Mesenchymal stem cell (in vitro differentiated cells and primary cell): ENCODE measurements at regions not wholly inside any gene's neighbourhood (a gene's known extent, or its start where the extent isn't known, plus 50 kb on each side); places are given as distances from the start of the nearest gene placed in this dataset.

Source experiments
- DNase-seq: peaks from one replicate; pipeline ENCODE4 v3.0.0-alpha.2; 2013
- H2AFZ ChIP-seq: one replicate; pipeline ENCODE4 v1.6.1; 2013; ENCODE audit warnings: low read depth, mild to moderate bottlenecking, control low read depth, inconsistent platforms, low read length, moderate library complexity
- H2AK5ac ChIP-seq: 2 replicates; pipeline ENCODE4 v1.6.1; 2013; ENCODE audit warnings: low read length, moderate library complexity, mild to moderate bottlenecking, inconsistent platforms; ENCODE audit not compliant: severe bottlenecking
- H2BK120ac ChIP-seq: one replicate; pipeline ENCODE4 v1.6.1; 2013; ENCODE audit warnings: low read depth, mild to moderate bottlenecking, inconsistent platforms, low read length, moderate library complexity
- H2BK12ac ChIP-seq, 2 experiments: one replicate each; pipeline ENCODE4 v1.6.1; 2013; ENCODE audit warnings: inconsistent platforms in 2 of 2, low read length in 2 of 2, mild to moderate bottlenecking in 2 of 2, moderate library complexity in 2 of 2, control low read depth in 1 of 2
- H2BK15ac ChIP-seq: one replicate; pipeline ENCODE4 v1.6.1; 2013; ENCODE audit warnings: mild to moderate bottlenecking, low read depth, inconsistent platforms; ENCODE audit not compliant: poor library complexity, severe bottlenecking
- H2BK5ac ChIP-seq: 2 replicates; pipeline ENCODE4 v1.6.1; 2013; ENCODE audit warnings: low read depth, mild to moderate bottlenecking, low read length, control low read depth, inconsistent platforms; ENCODE audit not compliant: poor library complexity, severe bottlenecking
- H3K14ac ChIP-seq, 2 experiments: one replicate each; pipeline ENCODE4 v1.6.1; 2013; ENCODE audit warnings: inconsistent platforms in 2 of 2, low read length in 2 of 2, control low read depth in 1 of 2, mild to moderate bottlenecking in 1 of 2, moderate library complexity in 1 of 2
- H3K18ac ChIP-seq, 2 experiments: one replicate each; pipeline ENCODE4 v1.6.1; 2013; ENCODE audit warnings: inconsistent platforms in 2 of 2, low read length in 2 of 2, control low read depth in 1 of 2, low read depth in 1 of 2, mild to moderate bottlenecking in 1 of 2
- H3K23ac ChIP-seq, 2 experiments: one replicate each; pipeline ENCODE4 v1.6.1; 2013; ENCODE audit warnings: inconsistent platforms in 2 of 2, low read length in 2 of 2, mild to moderate bottlenecking in 2 of 2, moderate library complexity in 2 of 2, control low read depth in 1 of 2
- H3K27ac ChIP-seq: 2 replicates; pipeline ENCODE4 v1.5.1; 2013; ENCODE audit warnings: mild to moderate bottlenecking, moderate library complexity, low read length, control low read depth, inconsistent platforms; ENCODE audit not compliant: poor library complexity, severe bottlenecking
- H3K27me3 ChIP-seq, 2 experiments: 2 replicates each; pipeline versions ENCODE4 v1.6.1 to v1.7.0; 2013; ENCODE audit warnings: low read length in 2 of 2, mild to moderate bottlenecking in 2 of 2, moderate library complexity in 2 of 2, control low read depth in 1 of 2, inconsistent platforms in 1 of 2; ENCODE audit not compliant: control insufficient read depth in 1 of 2, insufficient read depth in 1 of 2
- H3K36me3 ChIP-seq, 2 experiments: 2 replicates each; pipeline versions ENCODE4 v1.6.1 to v1.7.0; 2013; ENCODE audit warnings: low read length in 2 of 2, control low read depth in 1 of 2, inconsistent platforms in 1 of 2, low read depth in 1 of 2, mild to moderate bottlenecking in 1 of 2; ENCODE audit not compliant: insufficient read depth in 2 of 2, control insufficient read depth in 1 of 2
- H3K4ac ChIP-seq, 2 experiments: one replicate each; pipeline ENCODE4 v1.6.1; 2013; ENCODE audit warnings: inconsistent platforms in 2 of 2, low read length in 2 of 2, mild to moderate bottlenecking in 2 of 2, moderate library complexity in 2 of 2, control low read depth in 1 of 2, low read depth in 1 of 2
- H3K4me1 ChIP-seq: 2 replicates; pipeline ENCODE4 v1.6.1; 2013; ENCODE audit warnings: low read depth, low read length, control low read depth; ENCODE audit not compliant: control insufficient read depth, insufficient read depth
- H3K4me2 ChIP-seq: 2 replicates; pipeline ENCODE4 v1.6.1; 2013; ENCODE audit warnings: low read length, mild to moderate bottlenecking, inconsistent platforms; ENCODE audit not compliant: poor library complexity, severe bottlenecking
- H3K4me3 ChIP-seq, 2 experiments: 2 replicates each; pipeline versions ENCODE4 v1.5.1 to v1.7.0; 2013; ENCODE audit warnings: low read length in 2 of 2, mild to moderate bottlenecking in 2 of 2, control low read depth in 1 of 2, low read depth in 1 of 2; ENCODE audit not compliant: insufficient read depth in 1 of 2
- H3K79me1 ChIP-seq: replicated peaks from 2 replicates; pipeline ENCODE4 v1.6.1; 2013; ENCODE audit warnings: mild to moderate bottlenecking, control low read depth, low read length, inconsistent platforms; ENCODE audit not compliant: poor library complexity, severe bottlenecking
- H3K9ac ChIP-seq: 2 replicates; pipeline ENCODE4 v1.7.0; 2013; ENCODE audit warnings: mild to moderate bottlenecking, low read length, moderate library complexity
- H3K9me3 ChIP-seq: 2 replicates; pipeline ENCODE4 v1.7.0; 2013; ENCODE audit warnings: mild to moderate bottlenecking, low read length; ENCODE audit not compliant: control insufficient read depth
- H4K8ac ChIP-seq: one replicate; pipeline ENCODE4 v1.6.1; 2013; ENCODE audit warnings: inconsistent platforms, mild to moderate bottlenecking, low read length, moderate library complexity
- H4K91ac ChIP-seq: one replicate; pipeline ENCODE4 v1.6.1; 2013; ENCODE audit warnings: mild to moderate bottlenecking, low read length, inconsistent platforms
- WGBS: methylation state at CpG from one replicate; pipeline ENCODE4 v1.1.7; 2013; ENCODE audit warnings: mixed read lengths; 5-methylcytosine and 5-hydroxymethylcytosine counted together

DNA sequence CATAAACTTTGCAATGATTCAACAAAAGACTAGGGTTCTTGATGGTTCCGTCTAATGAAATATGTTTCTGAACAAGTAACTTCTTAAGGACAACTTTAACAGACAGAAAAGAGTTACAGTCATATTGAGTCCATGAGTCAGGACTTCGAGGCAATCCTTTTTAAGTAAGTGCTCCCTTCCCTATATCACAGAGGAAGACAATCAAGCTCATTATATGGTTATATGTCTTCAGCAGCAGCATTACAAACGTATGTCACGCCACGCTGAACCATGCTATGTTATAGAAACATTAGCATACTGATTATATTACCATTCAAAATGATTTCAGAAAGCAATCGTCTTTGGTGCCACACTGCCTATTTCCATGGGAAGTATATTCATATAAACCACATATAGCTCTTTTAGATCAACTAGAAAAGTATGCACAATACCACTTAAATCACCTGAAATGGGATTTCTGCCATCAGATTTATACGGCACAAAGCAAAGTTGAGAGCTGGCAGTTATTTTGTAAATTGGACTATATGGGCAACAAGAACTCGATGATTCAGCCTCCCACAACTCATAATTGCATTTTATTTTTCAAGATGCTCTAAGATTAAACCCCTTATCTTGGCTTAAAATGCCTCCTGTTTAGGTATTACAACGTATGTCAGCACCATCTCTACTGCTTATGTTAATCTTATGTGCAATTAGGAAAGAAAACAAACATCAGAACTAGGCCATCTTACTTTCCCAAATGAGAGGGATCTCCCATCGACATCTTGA lies 111.3 kb upstream of the SAMSN1 start:
- Histone ChIP-seq H3K4ac (no peak overlapping the region), H3K27me3 (no peaks in the 10 kb centered on the region), H2BK5ac (no peak overlapping the region), H3K36me3 (no peaks in the 10 kb centered on the region), H2BK120ac (no peak overlapping the region), H2AFZ (no peak overlapping the region), H3K18ac (no peak overlapping the region), H2BK12ac (no peak overlapping the region), H4K91ac (no peak overlapping the region), H3K4me2 (no peak overlapping the region), H3K9me3 (no peaks in the 10 kb centered on the region), H2AK5ac (no peak overlapping the region), H3K9ac (no peak overlapping the region), H3K4me3 (no peak overlapping the region), H3K23ac (no peak overlapping the region), H3K79me1 (no peaks in the 10 kb centered on the region), H2BK15ac (no peak overlapping the region), H4K8ac (no peak overlapping the region), H3K27ac (no peak overlapping the region), H3K14ac (no peak overlapping the region), H3K4me1 (no peaks in the 10 kb centered on the region)
- WGBS, result 74% methylated on average over 7 of the region's 10 CpGs
- DNase-seq, result no peak

- Histone ChIP-seq H2BK15ac (no peak overlapping the region), H2BK5ac (no peak overlapping the region), H3K36me3 (no peaks in the 10 kb centered on the region)
Measured at GRCh38 chr21:14646893-14647292, 100.8 kb upstream of the SAMSN1 start.

GRCh38 chr21:14645702-14646101 lies 99.6 kb upstream of the SAMSN1 start:
- Histone ChIP-seq H2BK5ac (no peak overlapping the region), H4K91ac (no peak overlapping the region), H3K4me2 (no peak overlapping the region), H3K18ac (no peak overlapping the region), H3K23ac (no peak overlapping the region), H2AK5ac (no peak overlapping the region), H2BK120ac (no peak overlapping the region), H3K27ac (no peak overlapping the region), H3K9me3 (peaks cover 20% of the 10 kb centered on the region), H3K4ac (no peak overlapping the region), H2BK12ac (no peak overlapping the region), H3K79me1 (no peaks in the 10 kb centered on the region), H2AFZ (no peak overlapping the region), H3K36me3 (no peaks in the 10 kb centered on the region), H2BK15ac (no peak overlapping the region), H3K4me3 (no peak overlapping the region), H3K14ac (no peak overlapping the region), H3K4me1 (no peaks in the 10 kb centered on the region), H4K8ac (no peak overlapping the region), H3K9ac (no peak overlapping the region), H3K27me3 (no peaks in the 10 kb centered on the region)
- WGBS, result 100% methylated on average over 2 of the region's 4 CpGs
- no peak for DNase-seq

More at GRCh38 chr21:14646893-14647292, 100.8 kb upstream of the SAMSN1 start:
- no peak overlapping the region for H4K8ac ChIP-seq
- H3K4me3 ChIP-seq, result no peak overlapping the region
- no peaks in the 10 kb centered on the region for H3K4me1 ChIP-seq
- DNase-seq, result no peak
- H2AK5ac ChIP-seq, result no peak overlapping the region
- no peak overlapping the region for H3K4me2 ChIP-seq
- no peaks in the 10 kb centered on the region for H3K27me3 ChIP-seq
- no peak overlapping the region for H2BK12ac ChIP-seq
- H3K23ac ChIP-seq, result no peak overlapping the region
- H3K9me3 ChIP-seq, result peaks cover 20% of the 10 kb centered on the region
- H3K4ac ChIP-seq, result no peak overlapping the region
- no peak overlapping the region for H2BK120ac ChIP-seq
- no peak overlapping the region for H3K9ac ChIP-seq
- H3K14ac ChIP-seq, result no peak overlapping the region
- H2AFZ ChIP-seq, result no peak overlapping the region
- WGBS, result no CpG with 5 or more reads among the region's 1 CpG
- H3K27ac ChIP-seq, result no peak overlapping the region
- no peaks in the 10 kb centered on the region for H3K79me1 ChIP-seq
- no peak overlapping the region for H3K18ac ChIP-seq
- H4K91ac ChIP-seq, result no peak overlapping the region

GRCh38 chr21:14632359-14632758 lies 86.2 kb upstream of the SAMSN1 start:
- H3K9me3 ChIP-seq, result no peaks in the 10 kb centered on the region
- H3K79me1 ChIP-seq, result no peaks in the 10 kb centered on the region
- H3K4me1 ChIP-seq, result no peaks in the 10 kb centered on the region
- H3K14ac ChIP-seq, result no peak overlapping the region
- H3K27ac ChIP-seq, result no peak overlapping the region
- no peak overlapping the region for H3K4me2 ChIP-seq
- no peak overlapping the region for H2BK120ac ChIP-seq
- no peaks in the 10 kb centered on the region for H3K36me3 ChIP-seq
- H2BK15ac ChIP-seq, result no peak overlapping the region
- H2BK12ac ChIP-seq, result no peak overlapping the region
- no peak overlapping the region for H3K23ac ChIP-seq
- WGBS, result no CpG with 5 or more reads among the region's 1 CpG
- no peak overlapping the region for H2AFZ ChIP-seq
- H3K4ac ChIP-seq, result no peak overlapping the region
- H3K18ac ChIP-seq, result no peak overlapping the region
- no peak for DNase-seq
- no peak overlapping the region for H2AK5ac ChIP-seq
- H3K4me3 ChIP-seq, result no peak overlapping the region
- H3K9ac ChIP-seq, result no peak overlapping the region
- H4K8ac ChIP-seq, result no peak overlapping the region
- no peak overlapping the region for H4K91ac ChIP-seq
- H3K27me3 ChIP-seq, result no peaks in the 10 kb centered on the region
- no peak overlapping the region for H2BK5ac ChIP-seq
